Testis (tissue), 2 donors: ENCODE measurements at regions not wholly inside any gene's neighbourhood (a gene's known extent, or its start where the extent isn't known, plus 50 kb on each side); places are given as distances from the start of the nearest gene placed in this dataset.

Source experiments
- POLR2A ChIP-seq: fragments of 450-650 bp; IDR thresholded peaks from one replicate; pipeline ENCODE4 v1.6.1; 2017; ENCODE audit warnings: antibody characterized with exemption, mild to moderate bottlenecking, moderate library complexity
- TF ChIP-seq, protein P1 (sequence below), 3 experiments: fragments of 450-650 bp in 2 of 3; fragments of 200-600 bp in 1 of 3; sonication (generic) in 1 of 3; IDR thresholded peaks; one replicate each; pipeline ENCODE4 v1.5.1; 2016 to 2019; ENCODE audit warnings: antibody characterized with exemption in 3 of 3, mild to moderate bottlenecking in 2 of 3, moderate library complexity in 1 of 3

DNA sequence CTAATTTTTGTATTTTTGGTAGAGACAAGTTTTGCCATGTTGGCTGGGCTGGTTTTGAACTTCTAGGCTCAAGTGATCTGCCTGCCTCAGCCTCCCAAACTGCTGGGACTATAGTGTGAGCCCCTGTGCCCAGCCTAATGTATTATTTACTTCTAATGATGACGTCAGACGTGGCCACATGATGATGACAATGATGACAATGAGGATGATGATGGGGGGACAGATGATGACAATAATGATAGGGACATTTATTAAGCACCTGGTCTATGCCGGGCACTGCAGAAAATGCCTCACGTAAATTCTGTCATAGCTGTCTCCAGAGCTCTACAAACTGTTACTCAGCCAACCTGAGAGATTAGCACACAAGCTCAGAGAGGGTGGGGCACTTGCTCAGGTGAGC, 169.3 kb downstream of the SHANK2 start:
- TF ChIP-seq, protein P1, sequence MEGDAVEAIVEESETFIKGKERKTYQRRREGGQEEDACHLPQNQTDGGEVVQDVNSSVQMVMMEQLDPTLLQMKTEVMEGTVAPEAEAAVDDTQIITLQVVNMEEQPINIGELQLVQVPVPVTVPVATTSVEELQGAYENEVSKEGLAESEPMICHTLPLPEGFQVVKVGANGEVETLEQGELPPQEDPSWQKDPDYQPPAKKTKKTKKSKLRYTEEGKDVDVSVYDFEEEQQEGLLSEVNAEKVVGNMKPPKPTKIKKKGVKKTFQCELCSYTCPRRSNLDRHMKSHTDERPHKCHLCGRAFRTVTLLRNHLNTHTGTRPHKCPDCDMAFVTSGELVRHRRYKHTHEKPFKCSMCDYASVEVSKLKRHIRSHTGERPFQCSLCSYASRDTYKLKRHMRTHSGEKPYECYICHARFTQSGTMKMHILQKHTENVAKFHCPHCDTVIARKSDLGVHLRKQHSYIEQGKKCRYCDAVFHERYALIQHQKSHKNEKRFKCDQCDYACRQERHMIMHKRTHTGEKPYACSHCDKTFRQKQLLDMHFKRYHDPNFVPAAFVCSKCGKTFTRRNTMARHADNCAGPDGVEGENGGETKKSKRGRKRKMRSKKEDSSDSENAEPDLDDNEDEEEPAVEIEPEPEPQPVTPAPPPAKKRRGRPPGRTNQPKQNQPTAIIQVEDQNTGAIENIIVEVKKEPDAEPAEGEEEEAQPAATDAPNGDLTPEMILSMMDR (IDR thresholded peaks at IDR 0.05) = no peak
- no peak for TF ChIP-seq POLR2A
